ENCODE measurements at regions not wholly inside any gene's neighbourhood (a gene's known extent, or its start where the extent isn't known, plus 50 kb on each side); places are given as distances from the start of the nearest gene placed in this dataset.

DNA sequence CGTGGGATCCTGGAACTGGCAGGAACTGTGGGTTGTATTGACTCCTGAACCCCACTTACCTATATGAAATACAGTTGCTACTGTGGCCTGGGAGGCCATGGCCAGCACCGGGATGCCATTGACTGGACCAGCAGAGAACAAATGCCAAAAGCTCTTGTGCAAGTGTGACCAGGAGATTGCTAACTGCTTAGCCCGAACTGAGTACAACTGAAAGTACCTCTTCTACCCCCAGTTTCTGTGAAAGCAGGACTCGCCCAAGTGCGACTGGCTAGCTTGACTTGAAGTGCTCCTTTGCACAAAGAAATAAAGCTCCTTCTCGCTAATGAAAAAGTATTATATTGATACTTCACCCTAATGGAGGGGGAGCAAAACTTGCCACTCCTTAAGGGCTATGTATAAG, 101.3 kb upstream of the ATP11B start:
- Histone ChIP-seq H3K9me3 (ENCODE audit: control insufficient read depth in 2 of 3, low read length in 3 of 3) (no peaks in the 10 kb centered on the region), H3K27me3 (ENCODE audit: control insufficient read depth in 2 of 2, insufficient read depth in 2 of 2, low read length in 2 of 2) (no peaks in the 10 kb centered on the region), H3K27ac (ENCODE audit: low read depth, low read length) (no peak overlapping the region), H3K4me3 (ENCODE audit: low read length) (no peak overlapping the region), H3K36me3 (ENCODE audit: control insufficient read depth in 2 of 3, insufficient read depth in 3 of 3, low read length in 3 of 3) (no peaks in the 10 kb centered on the region), H3K4me1 (ENCODE audit: control insufficient read depth in 2 of 2, insufficient read depth in 2 of 2, low read length in 2 of 2) (no peaks in the 10 kb centered on the region)
- H3K27me3 Mint-ChIP-seq = peaks cover 7 to 50% (median 25%) of the 10 kb centered on the region in 5 donors
- no peaks in the 10 kb centered on the region for H3K36me3 Mint-ChIP-seq
- DNase-seq (no peak), ATAC-seq (no peak)
- H3K9me3 Mint-ChIP-seq = no peaks in the 10 kb centered on the region
- POLR2A ChIA-PET = no interaction called here
- intact Hi-C loops (cut with micrococcal nuclease) = no loop called here
- CTCF ChIA-PET = no interaction called here
- H3K4me3 Mint-ChIP-seq = no peak overlapping the region
- H3K27ac Mint-ChIP-seq = no peak overlapping the region
- H3K4me1 Mint-ChIP-seq = no peaks in the 10 kb centered on the region

DNA sequence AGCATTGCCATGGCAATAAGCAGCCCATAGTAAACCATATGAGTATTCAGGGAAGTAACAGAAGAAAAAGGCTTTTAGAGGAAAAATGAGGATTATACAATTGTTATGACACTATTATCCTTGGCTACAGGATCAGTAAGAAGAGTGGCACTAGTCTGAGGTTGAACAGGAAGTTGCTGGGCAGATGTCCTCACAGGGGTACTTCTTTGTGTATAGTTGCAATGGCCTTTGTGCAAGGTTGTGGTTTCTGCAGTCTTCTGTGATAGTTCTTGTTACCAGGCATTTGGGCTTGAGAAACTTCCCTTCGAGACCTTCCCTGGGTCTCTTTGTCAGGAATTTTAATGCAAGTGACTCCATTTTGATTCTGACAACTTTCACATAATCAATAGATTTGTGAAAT, 100.6 kb upstream of the ATP11B start:
- H3K27me3 Mint-ChIP-seq = peaks cover 6 to 46% (median 18%) of the 10 kb centered on the region in 5 donors
- Histone ChIP-seq H3K27me3 (ENCODE audit: control insufficient read depth in 2 of 2, insufficient read depth in 2 of 2, low read length in 2 of 2) (no peaks in the 10 kb centered on the region), H3K4me1 (ENCODE audit: control insufficient read depth in 2 of 2, insufficient read depth in 2 of 2, low read length in 2 of 2) (no peaks in the 10 kb centered on the region), H3K36me3 (ENCODE audit: control insufficient read depth in 2 of 3, insufficient read depth in 3 of 3, low read length in 3 of 3) (no peaks in the 10 kb centered on the region), H3K4me3 (ENCODE audit: low read length) (no peak overlapping the region), H3K27ac (ENCODE audit: low read depth, low read length) (no peak overlapping the region), H3K9me3 (ENCODE audit: control insufficient read depth in 2 of 3, low read length in 3 of 3) (no peaks in the 10 kb centered on the region)
- ChIA-PET POLR2A (no interaction called here), CTCF (no interaction called here)
- ATAC-seq (peak; percentile 42), DNase-seq (no peak)
- H3K4me3 Mint-ChIP-seq = no peak overlapping the region
- H3K27ac Mint-ChIP-seq = peak overlapping the region in 1 of 9 donors; percentile 25
- H3K36me3 Mint-ChIP-seq = no peaks in the 10 kb centered on the region
- H3K4me1 Mint-ChIP-seq = no peaks in the 10 kb centered on the region
- H3K9me3 Mint-ChIP-seq = no peaks in the 10 kb centered on the region
- intact Hi-C loops (cut with micrococcal nuclease) = no loop called here

DNA sequence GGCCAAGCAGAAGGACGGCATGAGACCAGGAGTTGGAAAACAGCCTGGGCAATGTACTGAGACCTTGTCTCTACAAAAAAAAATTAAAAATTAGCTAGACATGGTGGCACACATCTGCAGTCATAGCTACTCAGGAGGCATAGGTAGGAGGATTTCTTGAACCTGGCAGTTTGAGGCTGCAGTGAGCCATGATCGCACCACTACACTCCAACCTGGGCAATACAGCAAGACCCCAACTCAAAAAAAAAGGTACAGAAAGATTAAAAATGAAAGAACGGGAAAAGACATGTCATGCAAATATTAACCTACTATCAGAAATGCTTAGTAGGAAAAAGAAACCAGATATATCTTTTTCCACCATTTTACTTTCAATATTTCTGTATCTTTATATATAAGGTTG, 99.6 kb upstream of the ATP11B start:
- intact Hi-C loops (cut with micrococcal nuclease) = no loop called here
- Mint-ChIP-seq H3K9me3 (no peaks in the 10 kb centered on the region), H3K4me1 (no peaks in the 10 kb centered on the region), H3K27ac (no peak overlapping the region), H3K4me3 (no peak overlapping the region), H3K27me3 (peaks cover 0 to 40% (median 8%) of the 10 kb centered on the region in 5 donors), H3K36me3 (no peaks in the 10 kb centered on the region)
- Histone ChIP-seq H3K27ac (ENCODE audit: low read depth, low read length) (no peak overlapping the region), H3K36me3 (ENCODE audit: control insufficient read depth in 2 of 3, insufficient read depth in 3 of 3, low read length in 3 of 3) (no peaks in the 10 kb centered on the region), H3K27me3 (ENCODE audit: control insufficient read depth in 2 of 2, insufficient read depth in 2 of 2, low read length in 2 of 2) (no peaks in the 10 kb centered on the region), H3K4me1 (ENCODE audit: control insufficient read depth in 2 of 2, insufficient read depth in 2 of 2, low read length in 2 of 2) (no peaks in the 10 kb centered on the region), H3K4me3 (ENCODE audit: low read length) (no peak overlapping the region), H3K9me3 (ENCODE audit: control insufficient read depth in 2 of 3, low read length in 3 of 3) (no peaks in the 10 kb centered on the region)
- CTCF ChIA-PET = no interaction called here
- no peak for ATAC-seq
- POLR2A ChIA-PET = no interaction called here
- no peak for DNase-seq

DNA sequence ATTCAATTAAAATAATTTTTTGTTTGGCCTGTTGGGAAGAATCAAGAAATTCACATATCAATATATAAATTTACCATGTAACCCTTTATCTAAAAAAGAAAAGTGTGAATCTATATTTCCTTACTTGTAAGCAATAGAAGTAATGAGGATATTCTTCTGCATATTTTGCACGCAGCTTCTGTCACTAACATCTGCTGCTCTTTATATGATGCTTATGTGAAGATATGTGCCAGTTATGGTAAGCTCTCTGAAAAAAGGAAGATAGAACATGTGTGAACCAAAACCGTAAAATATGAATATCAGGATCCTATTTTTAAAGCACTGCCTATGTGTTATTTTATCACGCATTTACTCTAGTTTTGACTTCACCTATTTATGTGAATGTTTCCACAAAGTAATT, 96.4 kb upstream of the ATP11B start:
- intact Hi-C loops (cut with micrococcal nuclease) = no loop called here
- H3K4me3 ChIP-seq (ENCODE audit: low read length) = no peak overlapping the region
- Mint-ChIP-seq H3K9me3 (no peaks in the 10 kb centered on the region), H3K4me3 (no peak overlapping the region), H3K36me3 (no peaks in the 10 kb centered on the region), H3K4me1 (peaks cover 0 to 2% (median 0%) of the 10 kb centered on the region in 7 donors), H3K27me3 (peaks cover 0 to 31% (median 0%) of the 10 kb centered on the region in 5 donors), H3K27ac (no peak overlapping the region)
- no peak for DNase-seq
- H3K4me1 ChIP-seq (ENCODE audit: control insufficient read depth in 2 of 2, insufficient read depth in 2 of 2, low read length in 2 of 2) = no peaks in the 10 kb centered on the region
- no peak overlapping the region for H3K27ac ChIP-seq (ENCODE audit: low read depth, low read length)
- ChIA-PET CTCF (no interaction called here), POLR2A (no interaction called here)
- no peaks in the 10 kb centered on the region for H3K9me3 ChIP-seq (ENCODE audit: control insufficient read depth in 2 of 3, low read length in 3 of 3)
- no peak for ATAC-seq
- no peaks in the 10 kb centered on the region for H3K36me3 ChIP-seq (ENCODE audit: control insufficient read depth in 2 of 3, insufficient read depth in 3 of 3, low read length in 3 of 3)
- no peaks in the 10 kb centered on the region for H3K27me3 ChIP-seq (ENCODE audit: control insufficient read depth in 2 of 2, insufficient read depth in 2 of 2, low read length in 2 of 2)

- POLR2A ChIA-PET = no interaction called here
- no peak overlapping the region for H3K4me3 Mint-ChIP-seq
- no peak for ATAC-seq
Observed at GRCh38 chr3:182697345-182697919, 95.9 kb upstream of the ATP11B start.

GRCh38 chr3:182698078-182698477, 95.2 kb upstream of the ATP11B start:
- POLR2A ChIA-PET = no interaction called here
- no peak for DNase-seq

More at GRCh38 chr3:182697345-182697919, 95.9 kb upstream of the ATP11B start:
- Histone ChIP-seq H3K36me3 (ENCODE audit: control insufficient read depth in 2 of 3, insufficient read depth in 3 of 3, low read length in 3 of 3) (no peaks in the 10 kb centered on the region), H3K4me3 (ENCODE audit: low read length) (no peak overlapping the region), H3K9me3 (ENCODE audit: control insufficient read depth in 2 of 3, low read length in 3 of 3) (no peaks in the 10 kb centered on the region), H3K4me1 (ENCODE audit: control insufficient read depth in 2 of 2, insufficient read depth in 2 of 2, low read length in 2 of 2) (no peaks in the 10 kb centered on the region), H3K27ac (ENCODE audit: low read depth, low read length) (no peak overlapping the region), H3K27me3 (ENCODE audit: control insufficient read depth in 2 of 2, insufficient read depth in 2 of 2, low read length in 2 of 2) (no peaks in the 10 kb centered on the region)
- Mint-ChIP-seq H3K27ac (no peak overlapping the region), H3K4me1 (peaks cover 0 to 2% (median 0%) of the 10 kb centered on the region in 7 donors), H3K9me3 (no peaks in the 10 kb centered on the region), H3K36me3 (no peaks in the 10 kb centered on the region), H3K27me3 (peaks cover 0 to 35% (median 0%) of the 10 kb centered on the region in 5 donors)
- DNase-seq = no peak
- CTCF ChIA-PET = interaction anchor here (0.6 kb wide), 1 partner anchor 18 kb away, joined by 3 read pairs; no protein-coding TSS in a partner anchor
- intact Hi-C loops (cut with micrococcal nuclease) = no loop called here

GRCh38 chr3:182699550-182700170, 93.6 kb upstream of the ATP11B start:
- Histone ChIP-seq H3K36me3 (ENCODE audit: control insufficient read depth in 2 of 3, insufficient read depth in 3 of 3, low read length in 3 of 3) (no peaks in the 10 kb centered on the region), H3K4me1 (ENCODE audit: control insufficient read depth in 2 of 2, insufficient read depth in 2 of 2, low read length in 2 of 2) (no peaks in the 10 kb centered on the region), H3K4me3 (ENCODE audit: low read length) (no peak overlapping the region), H3K9me3 (ENCODE audit: control insufficient read depth in 2 of 3, low read length in 3 of 3) (no peaks in the 10 kb centered on the region), H3K27me3 (ENCODE audit: control insufficient read depth in 2 of 2, insufficient read depth in 2 of 2, low read length in 2 of 2) (no peaks in the 10 kb centered on the region), H3K27ac (ENCODE audit: low read depth, low read length) (no peak overlapping the region)
- DNase-seq (no peak), ATAC-seq (no peak)
- peaks cover 0 to 2% (median 0%) of the 10 kb centered on the region in 7 donors for H3K4me1 Mint-ChIP-seq
- no peaks in the 10 kb centered on the region for H3K36me3 Mint-ChIP-seq
- H3K27ac Mint-ChIP-seq = no peak overlapping the region
- peaks cover under 1 to 38% (median 6%) of the 10 kb centered on the region in 5 donors for H3K27me3 Mint-ChIP-seq
- intact Hi-C loops (cut with micrococcal nuclease) = no loop called here
- no peaks in the 10 kb centered on the region for H3K9me3 Mint-ChIP-seq
- POLR2A ChIA-PET = no interaction called here
- CTCF ChIA-PET = no interaction called here
- no peak overlapping the region for H3K4me3 Mint-ChIP-seq

More at GRCh38 chr3:182698078-182698477, 95.2 kb upstream of the ATP11B start:
- Histone ChIP-seq H3K36me3 (ENCODE audit: control insufficient read depth in 2 of 3, insufficient read depth in 3 of 3, low read length in 3 of 3) (no peaks in the 10 kb centered on the region), H3K27me3 (ENCODE audit: control insufficient read depth in 2 of 2, insufficient read depth in 2 of 2, low read length in 2 of 2) (no peaks in the 10 kb centered on the region), H3K4me1 (ENCODE audit: control insufficient read depth in 2 of 2, insufficient read depth in 2 of 2, low read length in 2 of 2) (no peaks in the 10 kb centered on the region), H3K4me3 (ENCODE audit: low read length) (no peak overlapping the region), H3K9me3 (ENCODE audit: control insufficient read depth in 2 of 3, low read length in 3 of 3) (no peaks in the 10 kb centered on the region), H3K27ac (ENCODE audit: low read depth, low read length) (no peak overlapping the region)
- Mint-ChIP-seq H3K27ac (no peak overlapping the region), H3K4me1 (peaks cover 0 to 2% (median 0%) of the 10 kb centered on the region in 7 donors), H3K27me3 (peaks cover 0 to 39% (median 0%) of the 10 kb centered on the region in 5 donors), H3K4me3 (no peak overlapping the region), H3K36me3 (no peaks in the 10 kb centered on the region), H3K9me3 (no peaks in the 10 kb centered on the region)
- no peak for ATAC-seq
- intact Hi-C loops (cut with micrococcal nuclease) = no loop called here
- CTCF ChIA-PET = interaction anchor here (0.6 kb wide), 2 partner anchors 10 to 18 kb away, joined by 3 to 4 read pairs; no protein-coding TSS in a partner anchor

Measured in naive thymus-derived CD4-positive, alpha-beta T cell (primary cell).